ENCODE measurements at regions not wholly inside any gene's neighbourhood (a gene's known extent, or its start where the extent isn't known, plus 50 kb on each side); places are given as distances from the start of the nearest gene placed in this dataset.
"Not testable (repeated sequence)": the region's sequence is repeated elsewhere in the genome, so short reads cannot be mapped to it uniquely, and the experiment has no call there.

GRCh38 chr2:180240774-180241173 lies 233.7 kb upstream of the CWC22 start:
- no peak for DNase-seq (ENCODE audit: insufficient read length, low spot score)
- TF ChIP-seq POU2F2 (IDR thresholded peaks at IDR 0.05; ENCODE audit: low read depth, low read length) (no peak), PAX5 (IDR thresholded peaks at IDR 0.05; ENCODE audit: insufficient read depth, low read length, severe bottlenecking) (no peak), POLR2A (IDR thresholded peaks at IDR 0.05; ENCODE audit: low read depth, low read length) (no peak), SPI1 (IDR thresholded peaks at IDR 0.05; ENCODE audit: low read depth, low read length) (no peak), POLR2AphosphoS5 (IDR thresholded peaks at IDR 0.05; ENCODE audit: low read depth, low read length) (no peak), TAF1 (IDR thresholded peaks at IDR 0.05; ENCODE audit: low read depth, low read length) (no peak)
- FAIRE-seq, result peak; percentile 16

GRCh38 chr2:180238729-180239128 lies 231.6 kb upstream of the CWC22 start:
- FAIRE-seq (no peak), DNase-seq (ENCODE audit: insufficient read length, low spot score) (no peak)
- TF ChIP-seq SPI1 (IDR thresholded peaks at IDR 0.05; ENCODE audit: low read depth, low read length), result no peak
- TF ChIP-seq TAF1 (IDR thresholded peaks at IDR 0.05; ENCODE audit: low read depth, low read length), result no peak
- no peak for TF ChIP-seq POLR2AphosphoS5 (IDR thresholded peaks at IDR 0.05; ENCODE audit: low read depth, low read length)
- no peak for TF ChIP-seq POLR2A (IDR thresholded peaks at IDR 0.05; ENCODE audit: low read depth, low read length)
- no peak for TF ChIP-seq PAX5 (IDR thresholded peaks at IDR 0.05; ENCODE audit: insufficient read depth, low read length, severe bottlenecking)
- no peak for TF ChIP-seq POU2F2 (IDR thresholded peaks at IDR 0.05; ENCODE audit: low read depth, low read length)

- not testable (repeated sequence) for DNase-seq (ENCODE audit: insufficient read length, low spot score); FAIRE-seq
These were observed 229.0 kb upstream of the CWC22 start for GRCh38 chr2:180236061-180236460.

GRCh38 chr2:180235506-180235905 lies 228.4 kb upstream of the CWC22 start:
- not testable (repeated sequence) for FAIRE-seq; DNase-seq (ENCODE audit: insufficient read length, low spot score)

- DNase-seq (ENCODE audit: insufficient read length, low spot score); FAIRE-seq: not testable (repeated sequence)
These were observed 227.9 kb upstream of the CWC22 start for GRCh38 chr2:180234991-180235390.

GRCh38 chr2:180231015-180231414 lies 223.9 kb upstream of the CWC22 start:
- DNase-seq (ENCODE audit: insufficient read length, low spot score) (no peak), FAIRE-seq (no peak)
- TF ChIP-seq POLR2AphosphoS5 (IDR thresholded peaks at IDR 0.05; ENCODE audit: low read depth, low read length) (no peak), POLR2A (IDR thresholded peaks at IDR 0.05; ENCODE audit: low read depth, low read length) (no peak), POU2F2 (IDR thresholded peaks at IDR 0.05; ENCODE audit: low read depth, low read length) (no peak), SPI1 (IDR thresholded peaks at IDR 0.05; ENCODE audit: low read depth, low read length) (no peak), PAX5 (IDR thresholded peaks at IDR 0.05; ENCODE audit: insufficient read depth, low read length, severe bottlenecking) (no peak), TAF1 (IDR thresholded peaks at IDR 0.05; ENCODE audit: low read depth, low read length) (no peak)

GRCh38 chr2:180227461-180227860 lies 220.4 kb upstream of the CWC22 start:
- DNase-seq (ENCODE audit: insufficient read length, low spot score) (no peak), FAIRE-seq (no peak)
- no peak for TF ChIP-seq TAF1 (IDR thresholded peaks at IDR 0.05; ENCODE audit: low read depth, low read length)
- no peak for TF ChIP-seq POU2F2 (IDR thresholded peaks at IDR 0.05; ENCODE audit: low read depth, low read length)
- no peak for TF ChIP-seq POLR2AphosphoS5 (IDR thresholded peaks at IDR 0.05; ENCODE audit: low read depth, low read length)
- no peak for TF ChIP-seq SPI1 (IDR thresholded peaks at IDR 0.05; ENCODE audit: low read depth, low read length)
- no peak for TF ChIP-seq PAX5 (IDR thresholded peaks at IDR 0.05; ENCODE audit: insufficient read depth, low read length, severe bottlenecking)
- TF ChIP-seq POLR2A (IDR thresholded peaks at IDR 0.05; ENCODE audit: low read depth, low read length), result no peak

GRCh38 chr2:180225118-180225517 lies 218.0 kb upstream of the CWC22 start:
- TF ChIP-seq TAF1 (IDR thresholded peaks at IDR 0.05; ENCODE audit: low read depth, low read length) (no peak), PAX5 (IDR thresholded peaks at IDR 0.05; ENCODE audit: insufficient read depth, low read length, severe bottlenecking) (no peak), SPI1 (IDR thresholded peaks at IDR 0.05; ENCODE audit: low read depth, low read length) (no peak), POLR2A (IDR thresholded peaks at IDR 0.05; ENCODE audit: low read depth, low read length) (no peak)
- FAIRE-seq, result no peak

GRCh38 chr2:180222644-180223043 lies 215.5 kb upstream of the CWC22 start:
- DNase-seq (ENCODE audit: insufficient read length, low spot score) (no peak), FAIRE-seq (no peak)
- TF ChIP-seq POLR2AphosphoS5 (IDR thresholded peaks at IDR 0.05; ENCODE audit: low read depth, low read length) (no peak), PAX5 (IDR thresholded peaks at IDR 0.05; ENCODE audit: insufficient read depth, low read length, severe bottlenecking) (no peak), POLR2A (IDR thresholded peaks at IDR 0.05; ENCODE audit: low read depth, low read length) (no peak), TAF1 (IDR thresholded peaks at IDR 0.05; ENCODE audit: low read depth, low read length) (no peak), SPI1 (IDR thresholded peaks at IDR 0.05; ENCODE audit: low read depth, low read length) (no peak), POU2F2 (IDR thresholded peaks at IDR 0.05; ENCODE audit: low read depth, low read length) (no peak)

More at GRCh38 chr2:180225118-180225517, 218.0 kb upstream of the CWC22 start:
- DNase-seq (ENCODE audit: insufficient read length, low spot score), result no peak

- FAIRE-seq, result no peak
- TF ChIP-seq POLR2AphosphoS5 (IDR thresholded peaks at IDR 0.05; ENCODE audit: low read depth, low read length) (no peak), POU2F2 (IDR thresholded peaks at IDR 0.05; ENCODE audit: low read depth, low read length) (no peak), POLR2A (IDR thresholded peaks at IDR 0.05; ENCODE audit: low read depth, low read length) (no peak), TAF1 (IDR thresholded peaks at IDR 0.05; ENCODE audit: low read depth, low read length) (no peak), SPI1 (IDR thresholded peaks at IDR 0.05; ENCODE audit: low read depth, low read length) (no peak), PAX5 (IDR thresholded peaks at IDR 0.05; ENCODE audit: insufficient read depth, low read length, severe bottlenecking) (no peak)
- no peak for DNase-seq (ENCODE audit: insufficient read length, low spot score)
These were observed 212.4 kb upstream of the CWC22 start for GRCh38 chr2:180219491-180219890.

GRCh38 chr2:180208841-180209240 lies 201.7 kb upstream of the CWC22 start:
- FAIRE-seq (no peak), DNase-seq (ENCODE audit: insufficient read length, low spot score) (no peak)
- TF ChIP-seq POLR2A (IDR thresholded peaks at IDR 0.05; ENCODE audit: low read depth, low read length), result no peak
- no peak for TF ChIP-seq PAX5 (IDR thresholded peaks at IDR 0.05; ENCODE audit: insufficient read depth, low read length, severe bottlenecking)
- no peak for TF ChIP-seq POLR2AphosphoS5 (IDR thresholded peaks at IDR 0.05; ENCODE audit: low read depth, low read length)
- TF ChIP-seq SPI1 (IDR thresholded peaks at IDR 0.05; ENCODE audit: low read depth, low read length), result no peak
- TF ChIP-seq TAF1 (IDR thresholded peaks at IDR 0.05; ENCODE audit: low read depth, low read length), result no peak
- no peak for TF ChIP-seq POU2F2 (IDR thresholded peaks at IDR 0.05; ENCODE audit: low read depth, low read length)
